Thyroid gland (tissue), 4 donors: ENCODE measurements at regions not wholly inside any gene's neighbourhood (a gene's known extent, or its start where the extent isn't known, plus 50 kb on each side); places are given as distances from the start of the nearest gene placed in this dataset.

ENCODE experiments used
- CTCF ChIP-seq, 6 experiments: fragments of 200-600 bp in 3 of 6; fragments of 450-650 bp in 3 of 6; sonication (generic) in 3 of 6; IDR thresholded peaks; one replicate each; pipeline ENCODE4 v1.5.1; 2016 to 2019; ENCODE audit warnings: antibody characterized with exemption in 6 of 6, mild to moderate bottlenecking in 2 of 6, inconsistent platforms in 1 of 6, moderate library complexity in 1 of 6
- POLR2A ChIP-seq, 2 donors: fragments of 450-650 bp; IDR thresholded peaks; one replicate each; pipeline ENCODE4 v1.6.1; 2017; ENCODE audit warnings: antibody characterized with exemption in 2 of 2, mild to moderate bottlenecking in 2 of 2, moderate library complexity in 1 of 2

- no peak for TF ChIP-seq CTCF (IDR thresholded peaks at IDR 0.05)
- TF ChIP-seq POLR2A (IDR thresholded peaks at IDR 0.05): no peak
Measured at GRCh38 chr12:68446901-68447796, 115.0 kb upstream of the MDM1 start.
